22Rv1 (cell line): ENCODE measurements at regions not wholly inside any gene's neighbourhood (a gene's known extent, or its start where the extent isn't known, plus 50 kb on each side); places are given as distances from the start of the nearest gene placed in this dataset.

ENCODE experiments used
- CTCF ChIP-seq: fragments of 450-650 bp; IDR thresholded peaks from 2 replicates; pipeline ENCODE4 v1.5.1; 2017; ENCODE audit warnings: mild to moderate bottlenecking
- ZFX ChIP-seq: fragments of 450-650 bp; IDR thresholded peaks from 2 replicates; pipeline ENCODE4 v1.6.1; 2017; ENCODE audit warnings: antibody characterized with exemption, borderline replicate concordance

GRCh38 chr6:82032444-82032843, 215.1 kb downstream of the IBTK start:
- no peak for TF ChIP-seq CTCF
- no peak for TF ChIP-seq ZFX
